ENCODE measurements at regions not wholly inside any gene's neighbourhood (a gene's known extent, or its start where the extent isn't known, plus 50 kb on each side); places are given as distances from the start of the nearest gene placed in this dataset.

GRCh38 chr10:54906940-54907339 lies 105.9 kb upstream of the PCDH15 start:
- Histone ChIP-seq H4K8ac (ENCODE audit: low read depth, low read length) (no peak overlapping the region), H3K14ac (ENCODE audit: low read length) (no peak overlapping the region), H3K23ac (ENCODE audit: low read length) (no peak overlapping the region), H3K18ac (ENCODE audit: low read length) (no peak overlapping the region), H2BK5ac (ENCODE audit: low read depth, low read length, poor library complexity) (no peak overlapping the region), H3K36me3 (ENCODE audit: control insufficient read depth in 1 of 2, insufficient read depth in 2 of 2, low read length in 2 of 2) (no peaks in the 10 kb centered on the region), H3K9me3 (ENCODE audit: insufficient read depth, low read depth, low read length) (peaks cover 2% of the 10 kb centered on the region), H3K4ac (ENCODE audit: low read depth, low read length) (no peak overlapping the region), H4K91ac (ENCODE audit: low read depth, low read length) (no peak overlapping the region), H3K9ac (ENCODE audit: low read length) (no peak overlapping the region), H3K4me3 (ENCODE audit: low read depth, low read length) (no peak overlapping the region), H3K27me3 (ENCODE audit: insufficient read depth, low read length) (no peaks in the 10 kb centered on the region), H2BK120ac (ENCODE audit: insufficient read depth, low read length, poor library complexity) (no peak overlapping the region), H2AFZ (ENCODE audit: insufficient read depth, low read length, poor library complexity) (no peak overlapping the region), H3K79me1 (ENCODE audit: low read length) (no peaks in the 10 kb centered on the region), H3K4me1 (ENCODE audit: control insufficient read depth in 1 of 2, insufficient read depth in 2 of 2, low read length in 2 of 2) (no peaks in the 10 kb centered on the region), H4K12ac (ENCODE audit: low read depth, low read length) (no peak overlapping the region), H2AK5ac (ENCODE audit: low read length) (no peak overlapping the region), H3K27ac (ENCODE audit: low read depth, low read length) (no peak overlapping the region), H3K4me2 (ENCODE audit: low read length) (no peak overlapping the region), H2BK12ac (ENCODE audit: low read length) (no peak overlapping the region), H3K79me2 (ENCODE audit: control insufficient read depth, insufficient read depth, low read length, poor library complexity) (no peaks in the 10 kb centered on the region)
- DNase-seq = no peak

DNA sequence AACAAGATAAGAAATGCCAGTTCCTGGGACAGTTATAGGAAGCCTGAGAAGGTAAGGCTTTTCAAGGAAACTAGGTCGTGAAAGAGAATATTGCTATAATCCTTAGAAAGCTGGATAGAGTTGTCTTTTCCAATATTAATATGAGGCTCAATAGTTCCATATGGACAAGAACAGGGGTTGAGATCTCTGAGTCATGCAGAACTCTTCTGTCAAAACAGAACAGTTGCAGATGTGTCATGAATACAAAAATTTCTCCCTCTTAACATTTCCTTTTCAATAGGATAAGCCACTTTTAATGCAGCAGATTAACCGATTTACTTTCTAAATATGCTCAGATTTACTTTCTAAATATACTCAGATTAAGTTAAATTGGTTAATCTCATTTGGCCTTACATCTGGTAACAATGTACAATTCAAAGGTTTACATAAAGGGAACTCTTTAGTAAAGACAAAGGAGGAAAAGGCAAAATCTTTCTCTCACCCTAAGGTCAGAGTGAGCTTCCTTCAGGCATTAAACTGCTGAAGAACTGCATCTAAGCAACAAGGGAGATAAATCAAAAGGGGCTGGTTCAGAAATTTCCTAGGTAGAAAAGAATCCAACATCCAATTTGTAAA lies 104.7 kb upstream of the PCDH15 start:
- peaks cover 2% of the 10 kb centered on the region for H3K9me3 ChIP-seq (ENCODE audit: insufficient read depth, low read depth, low read length)
- H2AK5ac ChIP-seq (ENCODE audit: low read length) = no peak overlapping the region
- no peak overlapping the region for H2BK12ac ChIP-seq (ENCODE audit: low read length)
- no peak overlapping the region for H2AFZ ChIP-seq (ENCODE audit: insufficient read depth, low read length, poor library complexity)
- no peak overlapping the region for H3K27ac ChIP-seq (ENCODE audit: low read depth, low read length)
- no peak overlapping the region for H3K18ac ChIP-seq (ENCODE audit: low read length)
- no CpG with 5 or more reads among the region's 2 CpGs for WGBS (ENCODE audit: extremely low coverage, insufficient coverage, insufficient read length)
- no peaks in the 10 kb centered on the region for H3K4me1 ChIP-seq (ENCODE audit: control insufficient read depth in 1 of 2, insufficient read depth in 2 of 2, low read length in 2 of 2)
- H3K79me2 ChIP-seq (ENCODE audit: control insufficient read depth, insufficient read depth, low read length, poor library complexity) = no peaks in the 10 kb centered on the region
- no peak overlapping the region for H3K4ac ChIP-seq (ENCODE audit: low read depth, low read length)
- H2BK120ac ChIP-seq (ENCODE audit: insufficient read depth, low read length, poor library complexity) = no peak overlapping the region
- no peaks in the 10 kb centered on the region for H3K36me3 ChIP-seq (ENCODE audit: control insufficient read depth in 1 of 2, insufficient read depth in 2 of 2, low read length in 2 of 2)
- DNase-seq = no peak
- no peak overlapping the region for H4K8ac ChIP-seq (ENCODE audit: low read depth, low read length)
- no peak overlapping the region for H4K91ac ChIP-seq (ENCODE audit: low read depth, low read length)
- H3K27me3 ChIP-seq (ENCODE audit: insufficient read depth, low read length) = no peaks in the 10 kb centered on the region
- no peak overlapping the region for H2BK5ac ChIP-seq (ENCODE audit: low read depth, low read length, poor library complexity)
- H4K12ac ChIP-seq (ENCODE audit: low read depth, low read length) = no peak overlapping the region
- no peaks in the 10 kb centered on the region for H3K79me1 ChIP-seq (ENCODE audit: low read length)
- H3K14ac ChIP-seq (ENCODE audit: low read length) = no peak overlapping the region
- H3K4me2 ChIP-seq (ENCODE audit: low read length) = no peak overlapping the region
- H3K23ac ChIP-seq (ENCODE audit: low read length) = no peak overlapping the region
- H3K9ac ChIP-seq (ENCODE audit: low read length) = no peak overlapping the region
- no peak overlapping the region for H3K4me3 ChIP-seq (ENCODE audit: low read depth, low read length)

- Histone ChIP-seq H3K9ac (ENCODE audit: low read length) (no peak overlapping the region), H3K4me1 (ENCODE audit: control insufficient read depth in 1 of 2, insufficient read depth in 2 of 2, low read length in 2 of 2) (no peaks in the 10 kb centered on the region), H4K91ac (ENCODE audit: low read depth, low read length) (no peak overlapping the region), H3K4me3 (ENCODE audit: low read depth, low read length) (no peak overlapping the region), H3K27me3 (ENCODE audit: insufficient read depth, low read length) (no peaks in the 10 kb centered on the region), H2BK5ac (ENCODE audit: low read depth, low read length, poor library complexity) (no peak overlapping the region), H3K23ac (ENCODE audit: low read length) (no peak overlapping the region), H3K79me2 (ENCODE audit: control insufficient read depth, insufficient read depth, low read length, poor library complexity) (no peaks in the 10 kb centered on the region), H3K79me1 (ENCODE audit: low read length) (no peaks in the 10 kb centered on the region), H3K36me3 (ENCODE audit: control insufficient read depth in 1 of 2, insufficient read depth in 2 of 2, low read length in 2 of 2) (no peaks in the 10 kb centered on the region), H2BK12ac (ENCODE audit: low read length) (no peak overlapping the region), H4K8ac (ENCODE audit: low read depth, low read length) (no peak overlapping the region), H3K4me2 (ENCODE audit: low read length) (no peak overlapping the region), H3K4ac (ENCODE audit: low read depth, low read length) (no peak overlapping the region), H2BK120ac (ENCODE audit: insufficient read depth, low read length, poor library complexity) (no peak overlapping the region), H2AFZ (ENCODE audit: insufficient read depth, low read length, poor library complexity) (no peak overlapping the region), H3K18ac (ENCODE audit: low read length) (no peak overlapping the region), H3K27ac (ENCODE audit: low read depth, low read length) (no peak overlapping the region), H2AK5ac (ENCODE audit: low read length) (no peak overlapping the region), H3K9me3 (ENCODE audit: insufficient read depth, low read depth, low read length) (peaks cover 2% of the 10 kb centered on the region), H3K14ac (ENCODE audit: low read length) (no peak overlapping the region), H4K12ac (ENCODE audit: low read depth, low read length) (no peak overlapping the region)
- no CpG with 5 or more reads among the region's 1 CpG for WGBS (ENCODE audit: extremely low coverage, insufficient coverage, insufficient read length)
- no peak for DNase-seq
These were observed 103.8 kb upstream of the PCDH15 start for GRCh38 chr10:54904833-54905232.

GRCh38 chr10:54903745-54904144 lies 102.7 kb upstream of the PCDH15 start:
- no peak overlapping the region for H2BK12ac ChIP-seq (ENCODE audit: low read length)
- no peak overlapping the region for H3K27ac ChIP-seq (ENCODE audit: low read depth, low read length)
- H3K4me1 ChIP-seq (ENCODE audit: control insufficient read depth in 1 of 2, insufficient read depth in 2 of 2, low read length in 2 of 2) = no peaks in the 10 kb centered on the region
- no peak overlapping the region for H3K18ac ChIP-seq (ENCODE audit: low read length)
- no peaks in the 10 kb centered on the region for H3K36me3 ChIP-seq (ENCODE audit: control insufficient read depth in 1 of 2, insufficient read depth in 2 of 2, low read length in 2 of 2)
- no peak overlapping the region for H3K9ac ChIP-seq (ENCODE audit: low read length)
- no peak overlapping the region for H2AK5ac ChIP-seq (ENCODE audit: low read length)
- H4K91ac ChIP-seq (ENCODE audit: low read depth, low read length) = no peak overlapping the region
- no peak overlapping the region for H2BK120ac ChIP-seq (ENCODE audit: insufficient read depth, low read length, poor library complexity)
- no peak overlapping the region for H4K8ac ChIP-seq (ENCODE audit: low read depth, low read length)
- H3K79me2 ChIP-seq (ENCODE audit: control insufficient read depth, insufficient read depth, low read length, poor library complexity) = no peaks in the 10 kb centered on the region
- H3K23ac ChIP-seq (ENCODE audit: low read length) = no peak overlapping the region
- H3K4ac ChIP-seq (ENCODE audit: low read depth, low read length) = no peak overlapping the region
- H3K79me1 ChIP-seq (ENCODE audit: low read length) = no peaks in the 10 kb centered on the region
- H3K9me3 ChIP-seq (ENCODE audit: insufficient read depth, low read depth, low read length) = peaks cover 2% of the 10 kb centered on the region
- WGBS (ENCODE audit: extremely low coverage, insufficient coverage, insufficient read length) = no CpG with 5 or more reads among the region's 1 CpG
- no peak for DNase-seq
- no peak overlapping the region for H3K4me2 ChIP-seq (ENCODE audit: low read length)
- no peaks in the 10 kb centered on the region for H3K27me3 ChIP-seq (ENCODE audit: insufficient read depth, low read length)
- no peak overlapping the region for H3K4me3 ChIP-seq (ENCODE audit: low read depth, low read length)
- H4K12ac ChIP-seq (ENCODE audit: low read depth, low read length) = no peak overlapping the region
- no peak overlapping the region for H2BK5ac ChIP-seq (ENCODE audit: low read depth, low read length, poor library complexity)
- no peak overlapping the region for H2AFZ ChIP-seq (ENCODE audit: insufficient read depth, low read length, poor library complexity)
- H3K14ac ChIP-seq (ENCODE audit: low read length) = no peak overlapping the region

All from trophoblast cell (in vitro differentiated cells and primary cell).